Endothelial cell of umbilical vein (primary cell): ENCODE measurements at regions not wholly inside any gene's neighbourhood (a gene's known extent, or its start where the extent isn't known, plus 50 kb on each side); places are given as distances from the start of the nearest gene placed in this dataset.

ENCODE experiments used
- BruUV-seq: library from RNA; stranded (reverse); fragments of 400-500 nt; replicated peaks from 2 replicates; lab custom pipeline; 2021; lab: Mats Ljungman, UMichigan
- CTCF ChIA-PET: fragments of 300-600, 350-600 bp; sonication (Branson Sonifier 250); formaldehyde crosslinking; loops from one replicate; lab custom pipeline; 2021; ENCODE audit warnings: antibody characterized with exemption, inconsistent platforms; lab: Charles Lee
- POLR2A ChIA-PET: fragments of 300-600, 350-600 bp; sonication (Branson Sonifier 250); formaldehyde crosslinking; loops from one replicate; lab custom pipeline; 2021; ENCODE audit warnings: antibody characterized with exemption, inconsistent platforms; lab: Charles Lee
- DNase-seq: peaks from one replicate; pipeline ENCODE4 v3.0.0-alpha.2; 2011; ENCODE audit warnings: low read depth, low spot score
- FAIRE-seq: peaks from 2 replicates; lab custom pipeline; 2011; peaks lifted over from hg19 to GRCh38; lab: Jason Lieb, UNC
- H2AFZ ChIP-seq: 2 replicates; pipeline ENCODE4 v1.6.0; 2012; ENCODE audit warnings: low read depth, low read length, control low read depth, inconsistent platforms
- H3K27ac ChIP-seq: 2 replicates; pipeline ENCODE4 v1.5.1; 2011; ENCODE audit warnings: low read depth, mild to moderate bottlenecking, control low read depth, low read length, moderate library complexity; ENCODE audit not compliant: insufficient read depth
- H3K27me3 ChIP-seq, 2 experiments: 2 replicates each; pipeline versions ENCODE4 v1.6.0 to v1.6.1; 2011; ENCODE audit warnings: low read length in 2 of 2, mixed read lengths in 1 of 2; ENCODE audit not compliant: control insufficient read depth in 2 of 2, insufficient read depth in 2 of 2
- H3K36me3 ChIP-seq, 2 experiments: 2 replicates in 1 of 2; 3 replicates in 1 of 2; pipeline ENCODE4 v1.5.1; 2011; ENCODE audit warnings: low read length in 2 of 2, mild to moderate bottlenecking in 1 of 2, moderate library complexity in 1 of 2; ENCODE audit not compliant: control insufficient read depth in 2 of 2, insufficient read depth in 2 of 2; ENCODE audit errors: extremely low read depth in 1 of 2
- H3K4me1 ChIP-seq: 3 replicates; pipeline ENCODE4 v1.5.1; 2011; ENCODE audit warnings: mild to moderate bottlenecking, low read length; ENCODE audit not compliant: control insufficient read depth, insufficient read depth; ENCODE audit errors: extremely low read depth
- H3K4me2 ChIP-seq: 2 replicates; pipeline ENCODE4 v1.6.1; 2011; ENCODE audit warnings: low read length, control low read depth, mixed read lengths; ENCODE audit not compliant: insufficient read depth
- H3K4me3 ChIP-seq, 3 experiments: fragments of 200-600 bp in 1 of 3; sonication (generic), shearing (Covaris generic) in 1 of 3; replicated peaks in 1 of 3; 2 replicates each; pipeline ENCODE4 v1.5.1; 2011 to 2016; ENCODE audit warnings: control low read depth in 3 of 3, low read length in 3 of 3, mild to moderate bottlenecking in 2 of 3, inconsistent platforms in 1 of 3, low read depth in 1 of 3, moderate library complexity in 1 of 3; ENCODE audit not compliant: insufficient read depth in 1 of 3
- H3K79me2 ChIP-seq: 2 replicates; pipeline ENCODE4 v1.6.0; 2012; ENCODE audit warnings: low read length, inconsistent platforms; ENCODE audit not compliant: control insufficient read depth, insufficient read depth
- H3K9ac ChIP-seq: replicated peaks from 2 replicates; pipeline ENCODE3; 2011; ENCODE audit warnings: low read length, control low read depth; ENCODE audit not compliant: insufficient read depth; ENCODE audit errors: extremely low read depth
- H3K9me1 ChIP-seq: replicated peaks from 3 replicates; pipeline ENCODE4 v1.6.0; 2011; ENCODE audit warnings: mild to moderate bottlenecking, low read length; ENCODE audit not compliant: control insufficient read depth, insufficient read depth; ENCODE audit errors: extremely low read depth
- H3K9me3 ChIP-seq: replicated peaks from 2 replicates; pipeline ENCODE4 v1.5.1; 2012; ENCODE audit warnings: low read length, inconsistent platforms; ENCODE audit not compliant: control insufficient read depth, insufficient read depth
- H4K20me1 ChIP-seq: replicated peaks from 2 replicates; pipeline ENCODE3; 2011; ENCODE audit warnings: mild to moderate bottlenecking, low read length; ENCODE audit not compliant: control insufficient read depth, insufficient read depth; ENCODE audit errors: extremely low read depth
- CTCF ChIP-seq, 2 donors: IDR thresholded peaks; 1 replicate in 1 of 2; 2 replicates in 1 of 2; pipeline ENCODE4 v1.5.1; 2011; ENCODE audit warnings: low read length in 2 of 2, mild to moderate bottlenecking in 2 of 2, moderate library complexity in 2 of 2, control low read depth in 1 of 2, inconsistent platforms in 1 of 2, low read depth in 1 of 2; ENCODE audit not compliant: insufficient read depth in 1 of 2; ENCODE audit errors: extremely low read depth in 1 of 2
- EZH2 ChIP-seq: IDR thresholded peaks from 2 replicates; pipeline ENCODE4 v1.6.1; 2012; ENCODE audit warnings: borderline replicate concordance, low read depth, mild to moderate bottlenecking, moderate library complexity, low read length, inconsistent platforms; ENCODE audit not compliant: severe bottlenecking
- FOS ChIP-seq: IDR thresholded peaks from 2 replicates; pipeline ENCODE4 v1.6.1; 2011; ENCODE audit warnings: mild to moderate bottlenecking, low read length, moderate library complexity, borderline replicate concordance; ENCODE audit not compliant: insufficient read depth
- GATA2 ChIP-seq: IDR thresholded peaks from 2 replicates; pipeline ENCODE4 v1.7.0; 2011; ENCODE audit warnings: low read depth, mild to moderate bottlenecking, moderate library complexity, mixed read lengths, low read length; ENCODE audit not compliant: insufficient read length, insufficient read depth
- JUN ChIP-seq: IDR thresholded peaks from 2 replicates; pipeline ENCODE4 v1.6.1; 2011; ENCODE audit warnings: borderline replicate concordance, low read depth; ENCODE audit not compliant: insufficient read length, insufficient read depth
- MAX ChIP-seq: IDR thresholded peaks from 2 replicates; pipeline ENCODE4 v1.6.1; 2011; ENCODE audit not compliant: insufficient read depth, insufficient read length
- MYC ChIP-seq: IDR thresholded peaks from one replicate; pipeline ENCODE4 v1.6.1; 2011; ENCODE audit warnings: mild to moderate bottlenecking, low read depth, low read length
- POLR2A ChIP-seq: IDR thresholded peaks from 2 replicates; pipeline ENCODE4 v1.6.1; 2012; ENCODE audit warnings: low read depth, mild to moderate bottlenecking, control low read depth, low read length
- POLR2AphosphoS5 ChIP-seq: IDR thresholded peaks from 2 replicates; pipeline ENCODE4 v1.6.1; 2012; ENCODE audit warnings: low read depth, mild to moderate bottlenecking, control low read depth, low read length, moderate library complexity; ENCODE audit not compliant: insufficient read depth
- dilution Hi-C: fragments of 300-500 bp; cut with MboI; formaldehyde crosslinking; loops from one replicate; pipeline ENCODE4 v1.15.0; 2019; ENCODE audit warnings: low sequenced_read_pairs; ENCODE audit not compliant: extremely low pct_ligation_motif_present
- intact Hi-C: fragments of 100-400 bp; cut with micrococcal nuclease; formaldehyde crosslinking; loops from one replicate; pipeline ENCODE4 v1.10.0; 2022

- Histone ChIP-seq H3K27ac (no peak overlapping the region), H4K20me1 (no peaks in the 10 kb centered on the region), H3K27me3 (no peaks in the 10 kb centered on the region), H3K4me3 (no peak overlapping the region), H3K9me3 (no peaks in the 10 kb centered on the region), H2AFZ (no peak overlapping the region), H3K4me2 (no peak overlapping the region), H3K9ac (no peak overlapping the region), H3K4me1 (no peaks in the 10 kb centered on the region), H3K9me1 (no peaks in the 10 kb centered on the region), H3K36me3 (no peaks in the 10 kb centered on the region), H3K79me2 (no peaks in the 10 kb centered on the region)
- TF ChIP-seq FOS (no peak), CTCF (IDR thresholded peaks at IDR 0.05; ENCODE audit: extremely low read depth in 1 of 2, insufficient read depth in 1 of 2, low read depth in 1 of 2, low read length in 2 of 2) (no peak), POLR2AphosphoS5 (no peak), MYC (no peak), EZH2 (no peak), MAX (no peak), GATA2 (no peak), POLR2A (no peak), JUN (no peak)
- ChIA-PET POLR2A (no interaction called here), CTCF (no interaction called here)
- no TSS peak for BruUV-seq
- DNase-seq (no peak), FAIRE-seq (no peak)
- intact Hi-C loops: no loop called here
- dilution Hi-C loops: no loop called here
These were observed 97.0 kb upstream of the MC4R start for GRCh38 chr18:60469387-60470100.
